Vagina (tissue), 2 donors: ENCODE measurements at regions not wholly inside any gene's neighbourhood (a gene's known extent, or its start where the extent isn't known, plus 50 kb on each side); places are given as distances from the start of the nearest gene placed in this dataset.

Experiments used
- DNase-seq, 2 donors: peaks; one replicate each; pipeline ENCODE4 v3.0.0-alpha.2; 2017; ENCODE audit errors: extremely low spot score in 2 of 2
- H3K27ac ChIP-seq: fragments of 200-600 bp; sonication (generic); one replicate; pipeline ENCODE4 v1.5.1; 2019
- H3K27me3 ChIP-seq: fragments of 200-600 bp; sonication (generic); one replicate; pipeline ENCODE4 v1.5.1; 2019
- H3K36me3 ChIP-seq, 2 donors: fragments of 200-600 bp; sonication (generic); one replicate each; pipeline ENCODE4 v1.5.1; 2017 to 2019
- H3K4me1 ChIP-seq: fragments of 200-600 bp; sonication (generic); one replicate; pipeline ENCODE4 v1.5.1; 2019
- H3K4me3 ChIP-seq, 2 donors: fragments of 200-600 bp; sonication (generic); 1 replicate in 1 of 2; 2 replicates in 1 of 2; pipeline ENCODE4 v1.5.1; 2016 to 2019
- H3K9me3 ChIP-seq: fragments of 200-600 bp; sonication (generic); one replicate; pipeline ENCODE4 v1.5.1; 2019
- POLR2A ChIP-seq, 2 donors: fragments of 450-650 bp; IDR thresholded peaks; one replicate each; pipeline ENCODE4 v1.6.1; 2017; ENCODE audit warnings: antibody characterized with exemption in 2 of 2, mild to moderate bottlenecking in 2 of 2, moderate library complexity in 2 of 2
- POLR2AphosphoS5 ChIP-seq, 2 donors: sonication (generic); formaldehyde crosslinking; IDR thresholded peaks; one replicate each; pipeline ENCODE4 v1.9.0; 2017; ENCODE audit warnings: antibody characterized with exemption in 2 of 2, mild to moderate bottlenecking in 2 of 2, low read depth in 1 of 2; ENCODE audit not compliant: insufficient read depth in 1 of 2
- intact Hi-C: fragments of 100-400 bp; cut with DNase I; formaldehyde crosslinking; loops from one replicate; pipeline ENCODE4 v1.15.1; 2023
- TF ChIP-seq, protein P1 (sequence below), 3 experiments: fragments of 450-650 bp in 2 of 3; fragments of 200-600 bp in 1 of 3; sonication (generic) in 1 of 3; IDR thresholded peaks; one replicate each; pipeline ENCODE4 v1.5.1; 2017 to 2019; ENCODE audit warnings: antibody characterized with exemption in 3 of 3, mild to moderate bottlenecking in 2 of 3, moderate library complexity in 2 of 3

DNA sequence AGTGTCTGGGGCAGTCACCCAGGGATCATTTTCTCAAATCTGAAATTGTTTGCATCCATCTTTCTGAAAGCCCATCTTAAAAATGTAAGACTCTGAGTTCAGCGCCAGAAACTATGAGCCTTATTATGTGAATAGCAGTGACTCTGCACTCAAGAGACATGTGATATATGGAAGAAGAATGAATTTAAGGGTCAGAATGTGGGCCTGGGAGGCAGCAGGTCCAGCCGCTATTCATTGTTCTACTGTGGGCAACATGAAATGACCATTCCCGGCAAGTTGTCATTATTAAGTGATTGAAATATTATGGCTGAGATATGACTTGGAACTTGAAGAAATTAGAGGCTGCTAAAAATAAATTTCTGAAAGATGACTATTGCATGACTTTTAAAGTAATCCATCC is 228.6 kb upstream of the ARRDC4 start:
- TF ChIP-seq, protein P1, sequence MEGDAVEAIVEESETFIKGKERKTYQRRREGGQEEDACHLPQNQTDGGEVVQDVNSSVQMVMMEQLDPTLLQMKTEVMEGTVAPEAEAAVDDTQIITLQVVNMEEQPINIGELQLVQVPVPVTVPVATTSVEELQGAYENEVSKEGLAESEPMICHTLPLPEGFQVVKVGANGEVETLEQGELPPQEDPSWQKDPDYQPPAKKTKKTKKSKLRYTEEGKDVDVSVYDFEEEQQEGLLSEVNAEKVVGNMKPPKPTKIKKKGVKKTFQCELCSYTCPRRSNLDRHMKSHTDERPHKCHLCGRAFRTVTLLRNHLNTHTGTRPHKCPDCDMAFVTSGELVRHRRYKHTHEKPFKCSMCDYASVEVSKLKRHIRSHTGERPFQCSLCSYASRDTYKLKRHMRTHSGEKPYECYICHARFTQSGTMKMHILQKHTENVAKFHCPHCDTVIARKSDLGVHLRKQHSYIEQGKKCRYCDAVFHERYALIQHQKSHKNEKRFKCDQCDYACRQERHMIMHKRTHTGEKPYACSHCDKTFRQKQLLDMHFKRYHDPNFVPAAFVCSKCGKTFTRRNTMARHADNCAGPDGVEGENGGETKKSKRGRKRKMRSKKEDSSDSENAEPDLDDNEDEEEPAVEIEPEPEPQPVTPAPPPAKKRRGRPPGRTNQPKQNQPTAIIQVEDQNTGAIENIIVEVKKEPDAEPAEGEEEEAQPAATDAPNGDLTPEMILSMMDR (IDR thresholded peaks at IDR 0.05): no peak
- TF ChIP-seq POLR2A (IDR thresholded peaks at IDR 0.05) (no peak), POLR2AphosphoS5 (IDR thresholded peaks at IDR 0.05; ENCODE audit: insufficient read depth in 1 of 2, low read depth in 1 of 2) (no peak)
- Histone ChIP-seq H3K36me3 (no peaks in the 10 kb centered on the region), H3K4me1 (no peaks in the 10 kb centered on the region), H3K9me3 (no peaks in the 10 kb centered on the region), H3K4me3 (no peak overlapping the region), H3K27ac (no peak overlapping the region), H3K27me3 (no peaks in the 10 kb centered on the region)
- intact Hi-C loops: no loop called here
- no peak for DNase-seq

DNA sequence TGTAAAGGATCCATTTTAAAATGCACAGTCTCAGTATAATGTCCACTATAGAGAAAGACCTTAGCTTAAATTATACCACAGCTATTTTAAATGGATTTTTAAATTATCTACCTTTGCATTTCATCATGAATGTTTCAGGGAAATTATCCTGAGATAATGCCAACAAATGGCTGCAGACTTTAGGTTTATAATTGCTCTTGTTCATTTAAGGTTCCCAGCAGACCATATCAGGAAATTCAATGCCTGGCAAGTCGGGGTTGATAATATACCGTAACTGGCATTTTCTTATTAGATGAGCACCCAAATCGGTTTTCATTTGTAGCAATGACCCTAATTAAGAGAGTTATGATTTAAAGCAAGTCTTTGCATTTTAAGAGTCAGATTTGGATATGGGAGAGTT is 227.1 kb upstream of the ARRDC4 start:
- H3K36me3 ChIP-seq: no peaks in the 10 kb centered on the region
- H3K27ac ChIP-seq: no peak overlapping the region
- TF ChIP-seq POLR2AphosphoS5 (IDR thresholded peaks at IDR 0.05; ENCODE audit: insufficient read depth in 1 of 2, low read depth in 1 of 2) (no peak), POLR2A (IDR thresholded peaks at IDR 0.05) (no peak)
- TF ChIP-seq, protein P1 (IDR thresholded peaks at IDR 0.05): no peak
- H3K9me3 ChIP-seq: no peaks in the 10 kb centered on the region
- no peak for DNase-seq
- no peaks in the 10 kb centered on the region for H3K27me3 ChIP-seq
- intact Hi-C loops: no loop called here
- H3K4me3 ChIP-seq: no peak overlapping the region
- H3K4me1 ChIP-seq: no peaks in the 10 kb centered on the region

DNA sequence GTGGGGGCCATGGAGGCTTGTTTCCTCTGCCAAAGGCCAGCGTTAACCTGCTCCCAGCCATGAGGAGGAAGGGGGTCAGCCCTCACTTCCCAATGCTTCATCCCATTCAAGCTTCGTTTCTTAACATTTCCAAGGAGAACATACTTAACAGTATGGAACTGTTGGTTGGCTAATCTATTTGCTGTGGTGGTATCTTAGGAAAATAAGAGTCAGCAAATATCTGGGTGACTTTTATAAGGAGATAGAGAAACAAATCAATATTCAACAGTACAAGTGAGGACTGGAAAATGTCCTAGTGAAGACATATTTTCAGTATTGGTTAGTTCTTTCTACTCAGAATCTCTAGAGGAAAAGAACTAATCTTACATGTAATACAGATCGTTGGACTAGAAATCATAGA is 223.8 kb upstream of the ARRDC4 start:
- Histone ChIP-seq H3K27me3 (no peaks in the 10 kb centered on the region), H3K4me3 (no peak overlapping the region), H3K9me3 (no peaks in the 10 kb centered on the region), H3K4me1 (no peaks in the 10 kb centered on the region), H3K27ac (no peak overlapping the region), H3K36me3 (no peaks in the 10 kb centered on the region)
- TF ChIP-seq POLR2A (IDR thresholded peaks at IDR 0.05) (no peak), POLR2AphosphoS5 (IDR thresholded peaks at IDR 0.05; ENCODE audit: insufficient read depth in 1 of 2, low read depth in 1 of 2) (no peak)
- TF ChIP-seq, protein P1 (IDR thresholded peaks at IDR 0.05): no peak
- intact Hi-C loops: no loop called here
- no peak for DNase-seq

DNA sequence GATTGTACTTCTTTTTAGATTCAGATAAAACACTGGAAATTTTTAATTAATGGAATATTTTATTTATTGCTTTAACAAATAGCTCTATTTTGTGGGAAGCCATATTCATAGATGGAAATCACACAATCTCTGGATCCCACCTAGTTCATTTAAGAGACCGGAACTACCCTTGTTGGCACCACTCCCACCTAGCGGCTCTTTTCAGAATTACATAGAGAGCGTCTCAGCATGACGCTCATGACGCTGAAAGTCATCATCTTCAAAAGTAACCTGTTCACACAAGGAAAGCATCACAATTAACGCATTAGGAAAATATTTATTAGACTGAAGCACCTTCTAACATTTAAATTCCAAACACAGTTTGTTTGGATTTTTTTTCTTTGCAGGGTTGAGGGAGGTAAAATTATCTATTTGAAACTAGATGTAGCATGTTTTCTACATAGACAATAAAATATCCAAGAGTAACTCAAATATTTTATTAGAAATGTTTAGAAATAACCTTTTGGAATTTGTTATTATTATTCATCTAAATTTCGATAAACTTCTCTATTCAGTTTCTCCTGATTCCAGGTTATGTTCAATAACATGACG is 214.9 kb upstream of the ARRDC4 start:
- intact Hi-C loops: no loop called here
- Histone ChIP-seq H3K36me3 (no peaks in the 10 kb centered on the region), H3K4me1 (no peaks in the 10 kb centered on the region), H3K9me3 (no peaks in the 10 kb centered on the region), H3K4me3 (no peak overlapping the region), H3K27ac (no peak overlapping the region), H3K27me3 (no peaks in the 10 kb centered on the region)
- TF ChIP-seq POLR2A (IDR thresholded peaks at IDR 0.05): no peak
- TF ChIP-seq, protein P1 (IDR thresholded peaks at IDR 0.05): no peak
- TF ChIP-seq POLR2AphosphoS5 (IDR thresholded peaks at IDR 0.05; ENCODE audit: insufficient read depth in 1 of 2, low read depth in 1 of 2): no peak
- DNase-seq: no peak

DNA sequence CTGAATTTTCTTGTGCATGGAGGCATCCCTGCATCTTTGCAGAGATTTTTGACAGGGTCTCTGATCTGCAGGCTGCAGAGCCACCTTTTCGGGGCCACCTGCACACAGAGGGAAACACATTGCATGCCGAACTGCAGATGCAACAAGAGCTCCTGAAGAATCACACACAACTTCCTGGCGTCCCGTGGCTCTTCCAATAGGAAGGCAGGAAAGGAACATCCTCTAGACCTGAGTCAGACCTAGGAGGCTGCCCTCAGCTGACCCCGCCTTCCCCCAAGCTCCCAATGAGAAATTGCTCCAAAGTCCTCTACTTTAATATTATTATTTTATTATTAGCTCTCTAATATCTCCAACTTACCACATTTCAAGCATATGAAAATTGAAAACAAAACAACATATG is 213.2 kb upstream of the ARRDC4 start:
- no peaks in the 10 kb centered on the region for H3K36me3 ChIP-seq
- no peaks in the 10 kb centered on the region for H3K27me3 ChIP-seq
- no peak overlapping the region for H3K4me3 ChIP-seq
- no peaks in the 10 kb centered on the region for H3K9me3 ChIP-seq
- no peak for TF ChIP-seq POLR2AphosphoS5 (IDR thresholded peaks at IDR 0.05; ENCODE audit: insufficient read depth in 1 of 2, low read depth in 1 of 2)
- TF ChIP-seq, protein P1 (IDR thresholded peaks at IDR 0.05): no peak
- no peak for TF ChIP-seq POLR2A (IDR thresholded peaks at IDR 0.05)
- no peak overlapping the region for H3K27ac ChIP-seq
- intact Hi-C loops: no loop called here
- no peaks in the 10 kb centered on the region for H3K4me1 ChIP-seq
- no peak for DNase-seq
